Subcutaneous abdominal adipose tissue (tissue), 5 donors: ENCODE measurements at regions not wholly inside any gene's neighbourhood (a gene's known extent, or its start where the extent isn't known, plus 50 kb on each side); places are given as distances from the start of the nearest gene placed in this dataset.

Experiments
- H3K27ac ChIP-seq: one replicate; pipeline ENCODE4 v1.7.0; 2013; ENCODE audit warnings: low read depth, mild to moderate bottlenecking, inconsistent platforms, low read length, moderate library complexity
- H3K27me3 ChIP-seq, 5 donors: one replicate each; pipeline ENCODE4 v1.7.0; 2013; ENCODE audit warnings: low read length in 5 of 5, inconsistent platforms in 1 of 5; ENCODE audit not compliant: control insufficient read depth in 5 of 5, insufficient read depth in 4 of 5
- H3K36me3 ChIP-seq, 5 donors: one replicate each; pipeline ENCODE4 v1.7.0; 2013; ENCODE audit warnings: low read length in 5 of 5; ENCODE audit not compliant: control insufficient read depth in 5 of 5, insufficient read depth in 5 of 5
- H3K4me1 ChIP-seq, 5 donors: one replicate each; pipeline ENCODE4 v1.7.0; 2013; ENCODE audit warnings: low read length in 5 of 5, mild to moderate bottlenecking in 3 of 5, moderate library complexity in 1 of 5; ENCODE audit not compliant: control insufficient read depth in 5 of 5, insufficient read depth in 5 of 5
- H3K4me3 ChIP-seq, 5 donors: one replicate each; pipeline ENCODE4 v1.7.0; 2013; ENCODE audit warnings: low read length in 5 of 5, low read depth in 1 of 5
- H3K9ac ChIP-seq, 5 donors: one replicate each; pipeline ENCODE4 v1.7.0; 2013; ENCODE audit warnings: low read length in 5 of 5, mild to moderate bottlenecking in 4 of 5, moderate library complexity in 3 of 5
- H3K9me3 ChIP-seq, 5 donors: one replicate each; pipeline ENCODE4 v1.7.0; 2013; ENCODE audit warnings: low read length in 5 of 5; ENCODE audit not compliant: control insufficient read depth in 5 of 5
- donor health status: healthy.
- donor health status: healthy.
- donor health status: healthy.
- donor health status: healthy.
- donor health status: healthy.

- H3K4me3 ChIP-seq: no peak overlapping the region
- no peaks in the 10 kb centered on the region for H3K4me1 ChIP-seq
- no peaks in the 10 kb centered on the region for H3K27me3 ChIP-seq
- no peak overlapping the region for H3K9ac ChIP-seq
- no peak overlapping the region for H3K27ac ChIP-seq
- no peaks in the 10 kb centered on the region for H3K36me3 ChIP-seq
- no peaks in the 10 kb centered on the region for H3K9me3 ChIP-seq
Observed at GRCh38 chr7:114026486-114027089, 107.8 kb upstream of the PPP1R3A start.

DNA sequence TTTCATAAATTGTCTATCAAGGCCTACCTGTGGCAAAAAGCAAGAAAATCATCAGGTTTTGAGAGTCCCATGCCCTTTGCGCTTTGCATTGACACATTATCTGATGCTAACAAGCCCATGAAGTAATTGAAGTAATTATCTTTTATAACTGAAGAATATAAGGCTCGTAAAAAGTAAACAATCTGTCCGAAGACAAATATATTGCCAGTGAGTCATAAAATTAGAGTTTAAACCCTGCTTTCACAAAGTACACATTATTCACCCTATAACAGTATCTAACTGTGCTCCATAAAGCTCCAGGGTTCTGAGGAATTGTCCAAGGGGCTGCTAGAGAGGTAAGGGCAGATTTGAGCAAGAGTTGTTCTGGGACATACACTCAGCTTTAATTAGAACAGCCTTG lies 102.3 kb upstream of the PPP1R3A start:
- H3K36me3 ChIP-seq: no peaks in the 10 kb centered on the region
- no peaks in the 10 kb centered on the region for H3K27me3 ChIP-seq
- no peak overlapping the region for H3K4me3 ChIP-seq
- no peak overlapping the region for H3K9ac ChIP-seq
- no peak overlapping the region for H3K27ac ChIP-seq
- no peaks in the 10 kb centered on the region for H3K4me1 ChIP-seq
- no peaks in the 10 kb centered on the region for H3K9me3 ChIP-seq

DNA sequence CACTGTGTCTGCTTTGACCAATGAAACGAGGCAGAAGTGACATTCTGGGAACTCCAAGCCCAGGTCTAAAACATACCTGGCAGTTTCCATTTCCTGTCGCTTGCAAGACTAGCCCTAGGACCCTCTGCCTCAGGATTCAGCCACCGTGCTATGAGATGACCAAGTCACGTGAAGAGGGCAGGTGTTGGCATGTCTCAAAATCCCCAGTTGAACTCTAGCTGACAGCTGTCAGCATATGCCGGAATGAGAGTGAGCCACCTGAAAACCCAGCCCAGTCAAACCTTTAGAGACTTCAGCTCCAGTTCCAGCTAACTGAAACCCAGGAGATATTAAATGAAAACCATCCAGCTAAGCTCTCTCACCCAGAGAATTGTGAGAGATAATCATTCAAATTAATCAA lies 89.9 kb upstream of the PPP1R3A start:
- Histone ChIP-seq H3K9ac (no peak overlapping the region), H3K36me3 (no peaks in the 10 kb centered on the region), H3K27me3 (no peaks in the 10 kb centered on the region), H3K4me1 (no peaks in the 10 kb centered on the region), H3K4me3 (no peak overlapping the region), H3K27ac (no peak overlapping the region), H3K9me3 (no peaks in the 10 kb centered on the region)

DNA sequence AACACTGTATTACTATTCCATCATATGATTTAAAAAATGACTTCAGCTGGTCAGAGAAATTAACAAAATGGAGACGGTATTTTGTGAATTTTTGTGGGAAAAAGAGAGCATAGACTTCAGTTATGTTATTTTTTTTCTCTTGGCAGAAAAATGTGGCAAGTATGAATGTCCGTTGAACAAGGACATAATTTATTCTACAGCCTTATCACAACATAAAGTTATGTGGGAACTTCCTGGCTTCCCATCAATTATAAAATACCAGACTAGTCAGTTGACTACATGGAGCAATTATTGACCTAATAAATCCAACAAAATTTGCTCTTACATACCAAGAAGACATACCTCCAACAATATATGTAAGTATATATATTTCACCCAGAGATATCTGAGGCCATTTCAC lies 88.6 kb upstream of the PPP1R3A start:
- Histone ChIP-seq H3K27ac (no peak overlapping the region), H3K9me3 (peaks cover 0 to 4% (median 0%) of the 10 kb centered on the region in 5 donors), H3K4me3 (no peak overlapping the region), H3K27me3 (no peaks in the 10 kb centered on the region), H3K36me3 (no peaks in the 10 kb centered on the region), H3K4me1 (no peaks in the 10 kb centered on the region), H3K9ac (no peak overlapping the region)

DNA sequence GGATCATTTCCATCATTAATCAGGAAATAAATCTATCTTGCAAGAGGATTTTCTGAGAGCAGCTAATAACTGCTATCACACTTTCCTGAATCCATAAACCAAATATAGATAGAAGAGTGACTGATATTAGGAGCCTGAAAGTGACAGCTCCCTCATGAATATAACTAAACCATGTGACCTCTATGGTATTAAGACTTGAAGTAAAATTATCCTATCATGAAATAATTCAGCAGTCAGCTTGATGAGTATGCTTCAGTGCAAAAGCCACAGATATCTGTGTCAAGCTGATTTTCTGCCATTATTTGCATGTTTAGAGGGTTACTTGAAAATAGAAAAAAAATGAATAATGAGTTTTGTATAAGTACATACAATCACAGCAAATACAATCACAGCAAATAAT lies 80.1 kb upstream of the PPP1R3A start:
- H3K4me3 ChIP-seq: no peak overlapping the region
- no peak overlapping the region for H3K9ac ChIP-seq
- no peaks in the 10 kb centered on the region for H3K4me1 ChIP-seq
- peaks cover 0 to 12% (median 4%) of the 10 kb centered on the region in 5 donors for H3K9me3 ChIP-seq
- H3K36me3 ChIP-seq: no peaks in the 10 kb centered on the region
- H3K27me3 ChIP-seq: no peaks in the 10 kb centered on the region
- no peak overlapping the region for H3K27ac ChIP-seq

DNA sequence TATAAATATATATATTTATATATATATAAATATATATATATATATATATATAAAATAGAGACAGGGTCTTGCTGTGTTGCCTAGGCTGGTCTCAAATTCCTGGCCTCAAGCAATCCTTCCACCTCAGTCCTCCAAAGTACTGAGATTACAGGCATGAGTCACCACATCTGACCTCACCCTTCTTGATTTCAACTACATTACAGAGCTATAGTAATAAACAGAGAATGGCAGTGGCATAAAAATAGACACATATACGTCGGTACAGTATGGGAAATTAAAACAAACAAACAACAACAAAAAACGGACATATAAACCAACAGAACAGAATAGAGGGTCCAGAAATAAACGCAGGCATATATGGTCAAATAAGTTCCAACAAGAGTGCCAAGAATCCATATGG lies 77.6 kb upstream of the PPP1R3A start:
- Histone ChIP-seq H3K36me3 (no peaks in the 10 kb centered on the region), H3K4me3 (no peak overlapping the region), H3K9ac (no peak overlapping the region), H3K9me3 (peaks cover 0 to 2% (median 0%) of the 10 kb centered on the region in 5 donors), H3K4me1 (no peaks in the 10 kb centered on the region), H3K27me3 (no peaks in the 10 kb centered on the region), H3K27ac (no peak overlapping the region)

- H3K9ac ChIP-seq: no peak overlapping the region
- no peaks in the 10 kb centered on the region for H3K36me3 ChIP-seq
- H3K9me3 ChIP-seq: no peaks in the 10 kb centered on the region
- no peak overlapping the region for H3K27ac ChIP-seq
- H3K4me3 ChIP-seq: no peak overlapping the region
- no peaks in the 10 kb centered on the region for H3K27me3 ChIP-seq
- H3K4me1 ChIP-seq: no peaks in the 10 kb centered on the region
Observed at GRCh38 chr7:113986216-113986615, 67.4 kb upstream of the PPP1R3A start.

- Histone ChIP-seq H3K9me3 (no peaks in the 10 kb centered on the region), H3K4me3 (no peak overlapping the region), H3K36me3 (no peaks in the 10 kb centered on the region), H3K9ac (no peak overlapping the region), H3K27me3 (no peaks in the 10 kb centered on the region), H3K27ac (no peak overlapping the region), H3K4me1 (no peaks in the 10 kb centered on the region)
Observed at GRCh38 chr7:113976508-113976907, 57.7 kb upstream of the PPP1R3A start.

DNA sequence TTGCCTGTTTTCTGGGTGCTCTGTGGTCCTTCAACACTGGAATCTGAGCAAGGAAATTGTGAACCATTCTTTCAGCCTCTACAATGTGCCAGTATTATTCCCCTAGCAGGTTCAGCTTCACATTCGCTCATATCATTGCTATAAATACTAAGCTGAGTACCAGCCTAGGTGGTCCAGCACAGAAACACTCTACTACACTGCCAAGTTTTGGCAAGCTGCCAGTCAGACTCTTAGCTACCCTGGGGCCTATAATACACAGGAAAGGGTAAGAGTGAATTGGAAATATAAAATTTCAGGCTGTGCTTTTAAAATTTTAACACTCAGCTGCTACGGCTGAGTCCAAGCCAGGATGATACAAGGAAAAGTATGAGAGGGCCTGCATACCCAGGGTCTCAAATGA lies 49.9 kb upstream of the PPP1R3A start:
- Histone ChIP-seq H3K4me1 (no peaks in the 10 kb centered on the region), H3K27ac (no peak overlapping the region), H3K27me3 (no peaks in the 10 kb centered on the region), H3K9ac (no peak overlapping the region), H3K9me3 (no peaks in the 10 kb centered on the region), H3K4me3 (no peak overlapping the region), H3K36me3 (no peaks in the 10 kb centered on the region)
